ENCODE measurements at regions not wholly inside any gene's neighbourhood (a gene's known extent, or its start where the extent isn't known, plus 50 kb on each side); places are given as distances from the start of the nearest gene placed in this dataset.

DNA sequence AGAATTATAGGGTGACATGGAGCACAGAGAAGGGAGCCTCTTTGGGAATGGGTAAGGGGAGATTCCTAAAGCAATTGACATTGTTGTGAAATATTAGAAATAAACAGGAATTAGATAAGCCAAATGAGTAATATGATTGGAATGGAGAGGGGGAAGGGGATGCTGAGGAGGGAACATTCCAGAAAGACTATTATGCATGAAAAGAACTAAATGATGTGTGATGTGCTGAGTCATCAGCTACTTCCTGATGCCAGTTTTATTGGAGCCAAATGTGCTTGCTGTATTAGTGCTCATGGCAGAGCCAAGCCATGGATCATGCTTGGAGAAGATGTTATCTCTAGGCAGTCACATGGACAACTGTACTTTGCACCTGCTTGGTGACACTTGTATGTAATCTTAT lies 189.0 kb upstream of the HCCS start:
- Histone ChIP-seq H3K27me3 (peaks cover 91% of the 10 kb centered on the region), H3K9ac (no peak overlapping the region), H3K36me3 (no peaks in the 10 kb centered on the region), H3K4me3 (no peak overlapping the region), H3K9me3 (peaks cover 7% of the 10 kb centered on the region), H4K20me1 (no peaks in the 10 kb centered on the region), H3K27ac (no peak overlapping the region), H3K4me1 (no peaks in the 10 kb centered on the region), H3K4me2 (no peak overlapping the region)
- no peak for TF ChIP-seq Cebpa-rat (IDR thresholded peaks at IDR 0.05)

DNA sequence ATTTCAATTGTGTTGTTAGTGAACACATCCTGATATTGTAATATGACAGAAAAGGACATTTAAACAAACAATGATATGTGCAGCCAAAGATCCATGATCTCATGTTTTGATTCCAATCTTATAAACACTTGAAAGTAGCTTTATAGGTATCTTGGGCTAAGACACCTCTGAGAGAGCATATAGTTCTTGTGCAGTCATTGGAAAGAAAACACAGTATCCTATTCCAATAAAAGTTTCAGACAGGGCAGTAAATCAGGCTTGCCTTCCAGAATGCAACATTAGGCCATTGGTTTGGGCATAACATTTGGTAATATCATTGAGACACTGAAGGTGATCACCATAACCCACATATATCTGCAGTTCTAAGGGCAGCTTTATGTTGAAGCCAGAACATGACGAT lies 188.3 kb upstream of the HCCS start:
- no peak for TF ChIP-seq Cebpa-rat (IDR thresholded peaks at IDR 0.05)
- no peak overlapping the region for H3K9ac ChIP-seq
- no peak overlapping the region for H3K27ac ChIP-seq
- peaks cover 14% of the 10 kb centered on the region for H3K9me3 ChIP-seq
- no peak overlapping the region for H3K4me2 ChIP-seq
- no peak overlapping the region for H3K4me3 ChIP-seq
- H3K36me3 ChIP-seq = no peaks in the 10 kb centered on the region
- no peaks in the 10 kb centered on the region for H3K4me1 ChIP-seq
- peaks cover 91% of the 10 kb centered on the region for H3K27me3 ChIP-seq
- H4K20me1 ChIP-seq = no peaks in the 10 kb centered on the region

DNA sequence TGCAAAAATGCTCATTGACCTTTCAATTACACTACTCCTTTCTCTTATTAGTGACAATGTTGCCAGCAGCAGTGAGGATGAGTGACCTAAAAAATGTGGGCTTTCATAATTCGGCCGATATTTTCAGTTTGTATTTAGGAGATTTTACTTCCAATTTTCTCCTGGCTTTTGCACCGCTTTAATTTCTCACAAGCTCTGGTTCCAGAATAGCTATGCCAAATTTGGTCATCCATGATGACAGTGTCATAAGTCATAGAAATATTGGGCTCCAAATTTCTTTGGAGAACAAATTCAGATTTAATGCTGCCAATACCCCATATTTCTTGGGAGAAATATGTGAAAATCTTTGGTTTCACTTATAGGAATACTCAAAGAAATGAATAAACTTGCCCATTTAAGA lies 187.7 kb upstream of the HCCS start:
- H3K4me3 ChIP-seq = no peak overlapping the region
- H3K36me3 ChIP-seq = no peaks in the 10 kb centered on the region
- H4K20me1 ChIP-seq = no peaks in the 10 kb centered on the region
- TF ChIP-seq Cebpa-rat (IDR thresholded peaks at IDR 0.05) = no peak
- H3K4me1 ChIP-seq = no peaks in the 10 kb centered on the region
- peaks cover 90% of the 10 kb centered on the region for H3K27me3 ChIP-seq
- H3K4me2 ChIP-seq = no peak overlapping the region
- no peak overlapping the region for H3K9ac ChIP-seq
- H3K9me3 ChIP-seq = peaks cover 20% of the 10 kb centered on the region
- no peak overlapping the region for H3K27ac ChIP-seq

DNA sequence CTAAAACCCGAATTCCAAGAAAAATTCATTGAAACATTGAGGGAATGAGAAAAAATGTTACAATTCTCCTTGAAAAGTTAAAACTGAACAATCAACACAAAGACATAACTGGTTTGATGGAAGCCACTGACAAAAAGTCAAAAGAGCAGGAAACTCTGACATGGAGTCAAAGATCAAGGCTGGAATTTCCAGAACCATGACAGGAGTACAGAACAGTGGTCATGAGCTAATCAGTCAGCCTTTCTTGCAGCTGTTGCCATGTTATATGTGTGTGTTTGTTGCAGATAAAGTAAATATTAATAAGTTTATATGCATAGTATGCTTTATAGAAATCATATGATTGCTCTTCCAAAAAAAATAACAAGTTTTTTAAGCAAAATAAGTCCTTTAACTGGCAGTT lies 184.7 kb upstream of the HCCS start:
- Histone ChIP-seq H3K27me3 (peaks cover 89% of the 10 kb centered on the region), H3K27ac (no peak overlapping the region), H3K4me1 (no peaks in the 10 kb centered on the region), H3K4me2 (no peak overlapping the region), H3K36me3 (no peaks in the 10 kb centered on the region), H4K20me1 (no peaks in the 10 kb centered on the region), H3K9ac (no peak overlapping the region), H3K9me3 (peaks cover 26% of the 10 kb centered on the region), H3K4me3 (no peak overlapping the region)
- no peak for TF ChIP-seq Cebpa-rat (IDR thresholded peaks at IDR 0.05)

DNA sequence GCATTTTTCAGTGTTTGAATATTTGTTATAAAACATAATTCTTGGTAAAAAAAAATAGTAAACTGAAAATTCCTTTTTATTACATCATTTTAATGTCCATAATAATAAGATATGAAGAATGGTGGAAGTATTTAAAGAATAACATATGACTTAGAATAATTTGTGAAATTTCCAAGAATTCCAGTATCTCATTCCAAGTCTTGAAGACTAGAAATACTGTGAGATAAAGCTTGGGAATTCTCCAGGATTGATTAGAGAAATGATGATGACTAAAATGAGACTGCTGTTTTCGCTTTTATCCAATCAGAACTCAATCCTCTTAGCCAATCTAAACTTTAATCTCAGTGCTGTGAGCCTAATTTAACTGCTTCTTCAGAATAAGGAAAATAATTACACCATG lies 184.2 kb upstream of the HCCS start:
- no peaks in the 10 kb centered on the region for H3K4me1 ChIP-seq
- no peak overlapping the region for H3K4me2 ChIP-seq
- H3K9ac ChIP-seq = no peak overlapping the region
- H4K20me1 ChIP-seq = no peaks in the 10 kb centered on the region
- H3K36me3 ChIP-seq = no peaks in the 10 kb centered on the region
- H3K27ac ChIP-seq = no peak overlapping the region
- no peak for TF ChIP-seq Cebpa-rat (IDR thresholded peaks at IDR 0.05)
- peaks cover 90% of the 10 kb centered on the region for H3K27me3 ChIP-seq
- no peak overlapping the region for H3K4me3 ChIP-seq
- peaks cover 26% of the 10 kb centered on the region for H3K9me3 ChIP-seq

DNA sequence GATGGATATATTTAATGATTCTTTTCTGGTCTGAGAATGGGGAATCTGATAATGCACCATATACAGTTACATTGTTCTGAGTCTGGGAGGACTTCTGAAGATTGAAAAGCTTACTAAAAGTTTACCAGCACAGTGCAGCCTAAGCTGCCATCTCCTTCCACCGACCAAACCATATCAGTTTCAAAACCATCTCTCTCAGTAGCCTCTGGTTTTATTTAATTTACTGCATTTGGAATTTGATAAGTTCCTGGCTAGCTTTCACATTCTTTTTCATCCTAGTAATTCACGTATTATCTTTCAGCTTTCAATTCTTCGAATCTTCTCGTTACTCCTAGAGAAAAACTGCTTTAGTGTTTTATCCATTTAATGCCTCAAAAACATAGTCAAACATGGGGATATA lies 181.4 kb upstream of the HCCS start:
- Histone ChIP-seq H3K4me2 (no peak overlapping the region), H3K27me3 (peaks cover 90% of the 10 kb centered on the region), H3K27ac (no peak overlapping the region), H3K4me3 (no peak overlapping the region), H3K9me3 (peaks cover 26% of the 10 kb centered on the region), H3K4me1 (no peaks in the 10 kb centered on the region), H3K9ac (no peak overlapping the region), H4K20me1 (no peaks in the 10 kb centered on the region), H3K36me3 (no peaks in the 10 kb centered on the region)
- TF ChIP-seq Cebpa-rat (IDR thresholded peaks at IDR 0.05) = no peak

DNA sequence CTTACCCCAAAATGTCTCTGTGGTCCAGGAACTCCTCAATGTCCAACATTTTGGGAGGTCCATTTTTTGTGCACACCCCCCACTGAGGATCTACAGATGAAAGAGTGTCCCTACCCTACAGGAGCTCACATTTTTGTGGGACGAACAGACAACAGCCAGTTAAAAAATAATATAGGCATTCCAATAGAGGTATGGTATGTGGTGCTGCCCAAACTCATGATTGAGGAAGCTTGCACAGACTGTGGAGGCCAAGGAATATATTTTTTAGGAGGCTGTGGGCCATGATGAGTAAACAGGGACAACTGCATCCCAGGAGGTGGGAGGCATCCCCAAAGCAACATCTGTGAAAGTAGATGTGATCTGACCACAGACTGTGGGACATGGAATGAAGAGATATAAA lies 181.0 kb upstream of the HCCS start:
- no peaks in the 10 kb centered on the region for H4K20me1 ChIP-seq
- H3K9me3 ChIP-seq = peaks cover 21% of the 10 kb centered on the region
- no peak overlapping the region for H3K27ac ChIP-seq
- no peak overlapping the region for H3K4me3 ChIP-seq
- no peak overlapping the region for H3K4me2 ChIP-seq
- no peak overlapping the region for H3K9ac ChIP-seq
- H3K36me3 ChIP-seq = no peaks in the 10 kb centered on the region
- peaks cover 90% of the 10 kb centered on the region for H3K27me3 ChIP-seq
- no peaks in the 10 kb centered on the region for H3K4me1 ChIP-seq
- no peak for TF ChIP-seq Cebpa-rat (IDR thresholded peaks at IDR 0.05)

DNA sequence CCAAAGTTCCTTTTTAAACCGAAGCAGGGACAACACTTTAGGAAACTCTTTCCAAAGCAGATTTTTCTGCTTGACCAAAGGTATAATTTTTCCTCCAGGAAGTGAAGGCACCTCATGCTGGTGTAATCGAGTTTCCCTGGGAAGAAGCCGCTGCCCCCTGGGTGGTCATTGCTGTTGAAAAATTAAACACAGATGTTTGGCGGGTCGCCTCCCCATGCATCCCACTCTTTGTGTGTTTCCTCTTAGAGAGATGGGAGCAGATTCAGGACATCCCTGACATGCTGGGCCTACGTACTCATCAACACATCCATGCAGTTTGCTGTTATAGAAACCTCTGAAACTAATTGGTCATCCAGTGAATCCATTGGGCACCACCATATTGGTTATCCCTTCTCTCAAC lies 179.2 kb upstream of the HCCS start:
- Histone ChIP-seq H3K4me2 (no peak overlapping the region), H3K36me3 (no peaks in the 10 kb centered on the region), H3K4me1 (no peaks in the 10 kb centered on the region), H3K27me3 (peaks cover 91% of the 10 kb centered on the region), H3K27ac (no peak overlapping the region), H3K4me3 (no peak overlapping the region), H4K20me1 (no peaks in the 10 kb centered on the region), H3K9me3 (peaks cover 19% of the 10 kb centered on the region), H3K9ac (no peak overlapping the region)
- TF ChIP-seq Cebpa-rat (IDR thresholded peaks at IDR 0.05) = no peak

DNA sequence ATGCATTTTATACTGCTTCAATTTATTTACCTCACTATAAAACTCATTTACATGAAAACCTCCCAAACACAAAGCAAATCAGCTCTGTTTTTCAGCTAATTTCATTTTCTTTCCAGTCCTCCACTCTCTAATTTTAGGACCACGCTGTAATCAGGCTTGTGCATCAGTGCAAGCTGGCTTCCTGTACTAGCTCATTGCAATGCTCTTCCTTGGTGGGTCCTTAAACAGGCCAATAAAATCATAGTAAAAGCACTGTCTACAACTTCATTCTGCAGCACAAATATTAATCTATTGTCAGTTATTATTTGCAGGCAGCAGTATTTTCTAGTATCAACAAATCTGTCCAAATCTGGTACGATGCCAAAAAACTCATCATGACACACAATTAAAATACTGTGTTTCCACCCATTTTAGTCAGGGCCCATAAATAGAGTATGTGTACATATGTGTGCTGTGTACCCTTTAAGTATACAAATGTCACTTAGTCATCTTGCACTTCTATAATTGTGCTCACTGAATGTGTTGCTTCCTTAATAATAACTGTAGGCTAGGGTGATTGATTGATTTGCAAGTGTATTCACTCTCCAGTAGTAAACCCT lies 178.2 kb upstream of the HCCS start:
- Histone ChIP-seq H3K4me1 (no peaks in the 10 kb centered on the region), H3K4me2 (no peak overlapping the region), H4K20me1 (no peaks in the 10 kb centered on the region), H3K27ac (no peak overlapping the region), H3K4me3 (no peak overlapping the region), H3K9ac (no peak overlapping the region), H3K27me3 (peaks cover 90% of the 10 kb centered on the region), H3K36me3 (no peaks in the 10 kb centered on the region), H3K9me3 (peaks cover 11% of the 10 kb centered on the region)
- no peak for TF ChIP-seq Cebpa-rat (IDR thresholded peaks at IDR 0.05)

DNA sequence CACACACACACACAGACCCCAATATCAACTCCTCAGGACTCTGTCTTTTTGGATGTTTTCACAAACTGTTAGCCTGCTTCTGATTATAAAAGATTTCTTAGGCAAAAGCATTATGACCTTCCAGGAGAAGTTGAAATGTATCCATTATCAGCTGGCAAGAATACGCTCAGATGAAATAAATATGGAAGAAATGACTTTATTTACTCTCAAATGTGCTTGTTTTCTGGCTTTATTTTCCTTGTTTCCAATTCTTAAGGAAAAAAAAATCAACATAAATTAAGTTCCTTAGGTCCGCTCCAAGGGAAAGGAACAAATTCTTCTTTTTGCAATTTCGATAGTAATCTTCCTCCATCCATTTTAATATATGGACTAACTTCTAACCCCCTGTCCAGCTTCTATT lies 175.6 kb upstream of the HCCS start:
- H3K36me3 ChIP-seq = no peaks in the 10 kb centered on the region
- no peaks in the 10 kb centered on the region for H3K9me3 ChIP-seq
- no peak overlapping the region for H3K9ac ChIP-seq
- H4K20me1 ChIP-seq = no peaks in the 10 kb centered on the region
- no peak overlapping the region for H3K27ac ChIP-seq
- H3K4me2 ChIP-seq = no peak overlapping the region
- TF ChIP-seq Cebpa-rat (IDR thresholded peaks at IDR 0.05) = no peak
- no peak overlapping the region for H3K4me3 ChIP-seq
- H3K4me1 ChIP-seq = no peaks in the 10 kb centered on the region
- H3K27me3 ChIP-seq = peaks cover 88% of the 10 kb centered on the region

DNA sequence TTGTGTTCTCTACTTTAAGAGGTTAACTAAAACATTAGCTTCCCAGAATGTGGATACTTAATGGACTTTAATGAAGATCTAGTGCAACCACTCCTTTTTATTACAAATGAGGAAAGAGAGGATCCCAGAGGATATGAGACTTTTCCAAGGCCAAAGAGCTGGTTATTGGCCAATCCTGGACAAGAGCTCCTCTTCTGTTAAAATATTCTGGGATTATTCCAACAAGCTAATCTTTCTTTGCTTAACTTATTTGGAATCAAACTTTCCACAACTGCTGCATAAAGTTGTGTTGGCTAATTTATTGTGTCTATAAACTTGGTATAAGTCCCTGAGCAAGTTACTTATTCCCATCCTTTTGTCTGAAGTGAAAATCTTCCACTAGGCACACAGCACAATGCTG lies 174.2 kb upstream of the HCCS start:
- no peaks in the 10 kb centered on the region for H3K9me3 ChIP-seq
- no peaks in the 10 kb centered on the region for H3K4me1 ChIP-seq
- H3K27ac ChIP-seq = no peak overlapping the region
- no peak overlapping the region for H3K9ac ChIP-seq
- H3K4me3 ChIP-seq = no peak overlapping the region
- TF ChIP-seq Cebpa-rat (IDR thresholded peaks at IDR 0.05) = no peak
- H3K27me3 ChIP-seq = peaks cover 73% of the 10 kb centered on the region
- H4K20me1 ChIP-seq = no peaks in the 10 kb centered on the region
- no peaks in the 10 kb centered on the region for H3K36me3 ChIP-seq
- H3K4me2 ChIP-seq = no peak overlapping the region

All from BLaER1 (cell line).